ENCODE measurements at regions not wholly inside any gene's neighbourhood (a gene's known extent, or its start where the extent isn't known, plus 50 kb on each side); places are given as distances from the start of the nearest gene placed in this dataset.

DNA sequence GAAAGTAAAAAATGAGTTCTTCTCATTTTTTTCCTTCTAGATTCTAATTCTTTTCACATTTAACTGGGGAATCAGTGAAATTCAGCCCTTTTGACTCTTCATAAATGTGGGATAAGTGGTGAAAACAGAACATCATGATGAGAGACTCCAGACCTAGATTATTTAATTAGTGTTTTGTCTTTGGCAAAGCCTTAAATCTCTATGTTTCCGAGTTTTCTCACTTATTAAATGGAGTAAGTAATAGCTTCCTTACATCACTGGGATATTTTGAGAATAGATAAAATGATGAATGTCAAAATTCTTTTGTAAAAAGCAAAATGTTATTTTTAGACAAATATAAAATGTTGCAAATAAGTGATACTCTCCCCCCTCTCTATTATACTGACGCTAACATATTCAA, 468.6 kb upstream of the ARRDC3 start:
- intact Hi-C loops (cut with DNase I) = no loop called here
- WGBS, 2 donors = 53 to 75% methylated on average over 2 of the region's 2 CpGs
- DNase-seq (no peak), FAIRE-seq (no peak), ATAC-seq (no peak)
- Histone ChIP-seq H3K9me3 (no peaks in the 10 kb centered on the region), H3K36me3 (no peaks in the 10 kb centered on the region), H3K4me1 (no peaks in the 10 kb centered on the region), H3K27ac (no peak overlapping the region), H3K27me3 (no peaks in the 10 kb centered on the region), H3K4me3 (no peak overlapping the region)
- no peak for TF ChIP-seq CTCF (IDR thresholded peaks at IDR 0.05)

DNA sequence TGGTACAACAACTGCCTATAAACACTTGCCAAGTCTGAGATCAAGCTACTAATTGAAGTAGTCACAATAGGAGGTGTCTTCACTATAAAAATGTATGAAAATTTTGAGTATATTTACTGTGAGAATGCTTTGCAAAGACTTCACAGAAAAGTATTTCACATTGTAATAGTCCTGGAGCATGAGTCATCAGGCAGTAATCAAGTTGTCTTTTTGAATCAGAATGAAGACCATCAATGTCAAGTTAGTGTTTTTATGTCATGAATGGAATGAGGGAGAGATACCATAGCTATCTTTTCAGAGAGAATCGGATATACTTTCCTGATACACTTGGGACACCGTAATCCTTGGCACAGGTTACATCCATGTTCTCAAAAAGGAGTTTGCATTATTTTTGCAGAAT, 466.9 kb upstream of the ARRDC3 start:
- 66 to 75% methylated on average over 2 of the region's 2 CpGs for WGBS, 2 donors
- Histone ChIP-seq H3K27me3 (no peaks in the 10 kb centered on the region), H3K4me1 (no peaks in the 10 kb centered on the region), H3K36me3 (no peaks in the 10 kb centered on the region), H3K4me3 (no peak overlapping the region), H3K27ac (no peak overlapping the region), H3K9me3 (no peaks in the 10 kb centered on the region)
- intact Hi-C loops (cut with DNase I) = no loop called here
- ATAC-seq (no peak), DNase-seq (no peak), FAIRE-seq (no peak)
- no peak for TF ChIP-seq CTCF (IDR thresholded peaks at IDR 0.05)

DNA sequence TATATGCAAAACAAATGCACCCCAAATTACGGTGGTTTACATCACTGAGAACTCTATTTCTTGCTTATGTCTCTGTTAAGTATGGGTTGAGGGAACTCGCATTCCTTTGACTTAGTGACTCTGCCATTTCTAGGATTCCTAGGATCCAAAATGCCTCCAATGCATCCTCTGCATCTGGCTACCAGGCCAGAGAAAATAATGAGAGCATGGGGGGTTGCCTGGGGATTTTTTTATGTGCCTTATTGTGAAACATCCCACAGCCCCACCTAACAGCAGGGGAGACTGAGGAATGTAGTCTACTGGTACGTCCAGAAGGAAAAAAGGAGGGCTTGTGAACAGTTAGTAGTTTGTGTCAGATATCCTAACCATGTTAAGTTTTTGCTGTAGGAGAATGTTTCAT, 466.0 kb upstream of the ARRDC3 start:
- intact Hi-C loops (cut with DNase I) = no loop called here
- Histone ChIP-seq H3K27ac (no peak overlapping the region), H3K4me1 (no peaks in the 10 kb centered on the region), H3K9me3 (no peaks in the 10 kb centered on the region), H3K27me3 (no peaks in the 10 kb centered on the region), H3K36me3 (no peaks in the 10 kb centered on the region), H3K4me3 (no peak overlapping the region)
- 47 to 52% methylated on average over 3 of the region's 3 CpGs for WGBS, 2 donors
- DNase-seq (no peak), ATAC-seq (no peak), FAIRE-seq (no peak)
- no peak for TF ChIP-seq CTCF (IDR thresholded peaks at IDR 0.05)

DNA sequence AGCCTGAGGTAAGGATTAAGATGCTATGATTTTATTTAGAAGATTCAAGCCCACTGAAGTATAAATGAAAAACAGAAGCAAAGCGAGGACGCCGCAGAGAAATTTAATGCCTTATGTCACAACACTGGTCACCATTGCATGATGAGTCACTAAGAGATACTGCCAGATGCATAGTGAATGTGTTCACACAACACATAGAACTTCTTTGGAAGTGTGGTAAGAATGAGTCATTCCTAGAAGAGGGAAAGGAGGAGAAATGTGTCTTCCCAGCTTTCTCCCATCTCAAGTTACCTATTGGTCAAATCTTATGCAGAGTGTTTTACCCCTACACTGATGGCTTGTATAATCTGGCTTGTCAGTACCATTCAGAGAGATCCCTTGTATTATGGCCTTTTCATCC, 465.3 kb upstream of the ARRDC3 start:
- ATAC-seq (no peak), DNase-seq (no peak), FAIRE-seq (no peak)
- Histone ChIP-seq H3K36me3 (no peaks in the 10 kb centered on the region), H3K27me3 (no peaks in the 10 kb centered on the region), H3K4me1 (no peaks in the 10 kb centered on the region), H3K9me3 (no peaks in the 10 kb centered on the region), H3K27ac (no peak overlapping the region), H3K4me3 (no peak overlapping the region)
- intact Hi-C loops (cut with DNase I) = no loop called here
- no peak for TF ChIP-seq CTCF (IDR thresholded peaks at IDR 0.05)
- WGBS, 2 donors = 54 to 94% methylated on average over 3 of the region's 3 CpGs

GRCh38 chr5:91841423-91841822, 458.3 kb upstream of the ARRDC3 start:
- no peak for TF ChIP-seq CTCF (IDR thresholded peaks at IDR 0.05)
- no peak for DNase-seq
- ATAC-seq = no peak
- intact Hi-C loops (cut with DNase I) = no loop called here
- Histone ChIP-seq H3K4me1 (no peaks in the 10 kb centered on the region), H3K4me3 (no peak overlapping the region), H3K27me3 (peaks cover 0 to 9% (median 0%) of the 10 kb centered on the region in 4 donors), H3K27ac (no peak overlapping the region), H3K36me3 (no peaks in the 10 kb centered on the region), H3K9me3 (no peaks in the 10 kb centered on the region)
- FAIRE-seq = no peak
